T-helper 2 cell treated with Interferon-gamma antibody and Interleukin-4, amounts not matched to agents 100 ng/mL and 5 ng/mL, for 36 hours (primary cell): ENCODE measurements at regions not wholly inside any gene's neighbourhood (a gene's known extent, or its start where the extent isn't known, plus 50 kb on each side); places are given as distances from the start of the nearest gene placed in this dataset.
"Not testable (repeated sequence)": the region's sequence is repeated elsewhere in the genome, so short reads cannot be mapped to it uniquely, and the experiment has no call there.

Source experiments
- intact Hi-C: fragments of 100-400 bp; cut with micrococcal nuclease; formaldehyde crosslinking; loops from one replicate; pipeline ENCODE4 v1.15.1; 2023

DNA sequence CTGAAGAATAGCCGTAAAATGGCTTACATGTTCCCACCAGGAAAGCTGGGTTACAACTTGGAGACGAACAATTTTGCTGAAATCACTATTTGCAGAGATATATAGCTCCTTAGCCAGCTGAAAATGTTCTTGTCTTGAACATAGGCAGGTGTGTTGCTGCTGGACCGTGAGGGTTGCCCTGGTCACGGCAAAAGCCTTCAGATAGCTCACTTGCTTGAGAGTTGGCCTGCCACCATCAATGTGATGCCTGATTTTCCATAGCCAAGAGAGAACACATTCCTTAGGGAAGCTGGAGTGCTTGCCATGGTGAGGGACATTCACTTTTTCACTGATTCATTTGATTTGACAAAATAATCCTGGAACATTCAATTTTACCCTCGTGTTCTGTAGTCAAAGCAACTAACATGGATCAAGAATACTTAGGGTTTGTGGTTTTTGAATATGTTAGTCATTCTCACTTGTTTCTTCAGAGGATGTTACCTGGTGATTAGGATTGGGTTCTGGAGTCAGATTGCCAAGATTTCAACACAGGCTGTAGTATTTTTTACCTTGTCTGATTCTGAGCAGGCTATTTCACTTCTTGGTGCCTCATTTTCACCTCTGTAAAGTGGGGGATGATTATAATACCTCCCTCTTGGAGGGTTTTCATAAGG, 536.9 kb downstream of the RAPGEF2 start:
- intact Hi-C loops, result no loop called here

DNA sequence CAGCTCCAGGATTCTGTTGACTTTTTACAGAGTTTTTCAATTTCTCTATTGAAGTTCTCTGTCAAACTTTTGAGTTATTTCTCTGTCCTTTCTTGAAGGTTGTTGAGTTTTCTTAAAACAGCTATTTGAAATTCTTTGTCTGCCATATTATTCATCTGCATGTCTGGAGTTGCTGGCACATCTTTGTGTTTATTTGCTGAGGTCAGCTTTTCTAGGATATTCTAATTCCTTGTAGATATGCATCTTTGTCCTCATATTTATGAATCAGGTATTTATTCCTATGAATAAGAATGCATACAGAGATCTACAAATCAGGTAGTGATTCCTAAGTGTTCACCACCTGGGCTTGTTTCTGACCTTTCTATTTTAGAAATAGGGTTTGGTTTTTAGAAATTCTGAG, 546.4 kb downstream of the RAPGEF2 start:
- intact Hi-C loops, result no loop called here

DNA sequence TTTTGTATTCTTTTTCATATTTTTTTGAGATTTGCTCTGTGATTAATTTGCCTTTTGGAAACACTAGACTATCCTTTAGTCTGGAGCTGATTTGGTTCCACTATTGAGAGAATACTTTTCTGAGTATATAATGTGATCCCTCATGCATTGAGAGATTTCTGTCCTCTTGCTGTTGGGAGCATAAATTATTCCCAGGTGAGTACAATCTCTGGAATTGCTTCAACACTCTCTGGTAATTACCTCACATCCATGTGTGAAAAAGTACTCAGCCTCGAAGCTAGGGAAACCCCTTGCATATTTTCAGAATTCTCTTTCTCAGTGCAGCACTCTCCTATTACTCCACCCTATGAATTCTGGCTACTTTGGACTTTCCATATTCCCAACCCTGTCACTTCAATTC, 550.0 kb downstream of the RAPGEF2 start:
- intact Hi-C loops, result no loop called here

DNA sequence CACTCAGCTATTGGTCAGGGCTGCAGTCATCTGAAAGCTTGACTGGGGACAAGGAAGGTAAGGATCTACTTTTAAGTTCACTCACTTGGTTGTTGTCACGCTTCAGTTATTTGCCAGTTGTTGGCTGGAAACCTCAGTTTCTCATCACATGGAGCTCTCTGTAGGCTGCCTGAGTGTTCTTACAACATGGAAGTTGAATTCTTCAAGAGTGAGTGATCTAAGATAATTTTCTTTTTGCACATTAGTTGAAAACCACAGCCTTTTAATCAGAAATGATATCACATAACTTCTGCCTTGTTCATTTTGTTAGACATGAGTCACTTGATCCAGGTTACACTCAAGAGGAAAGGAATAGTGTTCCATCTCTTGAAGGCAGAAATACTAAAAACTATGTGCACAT, 552.7 kb downstream of the RAPGEF2 start:
- intact Hi-C loops, result no loop called here

DNA sequence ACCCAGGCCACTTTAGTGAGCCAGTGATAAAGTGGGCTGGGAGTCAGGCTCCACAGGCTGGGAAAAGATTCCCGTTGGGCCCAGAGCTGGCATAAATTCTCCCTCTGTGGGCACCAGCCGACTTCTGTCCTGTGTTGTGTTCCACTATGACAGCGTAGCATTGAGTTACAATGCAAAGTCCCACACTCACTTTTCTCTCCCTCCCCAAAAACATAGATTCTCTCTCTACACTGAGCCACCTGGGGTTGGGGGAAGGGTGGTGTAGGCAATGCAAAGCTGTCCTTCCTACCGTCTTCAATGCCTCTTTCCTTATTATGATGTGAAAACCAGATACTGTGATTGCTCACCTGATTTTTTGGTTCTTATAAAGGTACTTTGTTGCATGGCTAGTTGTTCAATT, 566.2 kb downstream of the RAPGEF2 start:
- intact Hi-C loops, result no loop called here

DNA sequence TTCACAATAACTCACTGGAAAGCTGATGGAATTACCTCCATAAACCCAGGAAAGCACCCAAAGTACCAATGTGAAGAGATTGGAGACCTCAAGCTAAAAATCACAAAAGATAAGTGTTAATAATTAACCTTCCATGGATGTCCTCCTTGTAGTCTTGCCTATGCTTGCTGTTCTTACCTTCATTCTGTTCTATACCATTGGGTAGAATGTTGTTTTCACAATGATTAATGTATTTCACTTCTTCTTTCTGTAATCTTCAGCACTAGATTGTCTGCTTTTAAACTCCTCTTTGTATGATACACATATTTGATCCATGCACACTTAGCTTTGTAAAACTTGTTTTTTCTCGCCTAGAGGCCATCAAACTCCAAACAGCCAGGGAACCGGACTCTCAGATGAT, 570.3 kb downstream of the RAPGEF2 start:
- intact Hi-C loops, result no loop called here

DNA sequence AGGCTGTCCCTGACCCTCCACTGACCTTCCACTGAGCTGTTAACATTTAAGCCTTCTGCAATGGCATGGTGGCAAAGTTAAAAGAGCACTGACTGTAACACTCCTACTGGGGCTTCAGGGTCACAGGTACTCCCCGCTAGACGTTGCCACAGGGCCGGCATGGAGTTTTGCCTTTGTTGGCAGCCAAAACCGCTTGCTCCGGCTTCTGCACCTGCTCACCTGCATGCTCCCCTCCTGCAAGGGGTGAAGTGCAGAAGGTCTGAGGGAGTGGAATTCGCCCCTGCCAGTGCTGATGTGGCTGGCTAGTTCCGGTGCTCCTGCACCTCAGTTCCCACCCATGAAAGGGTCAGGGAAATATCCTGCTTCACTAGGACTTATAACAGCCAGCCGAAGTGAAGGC, 571.4 kb downstream of the RAPGEF2 start:
- intact Hi-C loops, result no loop called here

DNA sequence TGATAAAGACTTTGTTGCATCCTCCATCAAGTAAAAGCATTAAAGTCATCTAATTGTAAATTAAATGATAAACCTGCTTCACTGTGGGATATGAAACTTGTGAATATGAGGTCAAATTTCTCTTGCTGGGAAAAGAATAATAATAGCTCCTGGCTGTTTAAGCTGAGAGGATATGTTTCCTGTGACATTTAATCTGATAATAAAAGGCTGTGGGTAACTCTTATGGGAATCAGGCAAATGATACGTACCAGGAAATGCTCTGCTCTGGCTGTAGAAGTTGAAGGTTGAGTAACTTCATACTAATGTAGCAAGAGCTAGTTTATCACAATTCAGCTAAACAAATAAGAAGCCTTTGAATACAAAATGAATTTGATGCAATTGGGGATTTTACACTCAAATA, 574.6 kb downstream of the RAPGEF2 start:
- intact Hi-C loops, result no loop called here

DNA sequence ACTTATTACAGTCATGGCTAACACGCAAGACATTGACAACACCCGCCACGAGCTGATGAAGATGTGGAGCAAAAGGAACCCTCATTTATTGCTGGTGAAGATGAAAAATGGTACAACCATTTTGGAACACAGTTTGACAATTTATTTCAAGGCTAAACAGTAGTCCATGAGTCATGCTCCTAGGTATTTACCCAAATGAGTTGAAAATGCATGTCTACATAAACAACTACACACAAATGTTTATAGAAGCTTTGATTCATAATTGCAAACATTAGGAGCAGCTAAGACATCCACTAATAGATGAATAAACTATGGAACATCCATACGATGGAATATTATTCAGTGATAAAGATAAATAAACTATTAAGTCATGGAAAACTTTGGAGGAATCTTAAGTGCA, 580.1 kb downstream of the RAPGEF2 start:
- intact Hi-C loops, result no loop called here

DNA sequence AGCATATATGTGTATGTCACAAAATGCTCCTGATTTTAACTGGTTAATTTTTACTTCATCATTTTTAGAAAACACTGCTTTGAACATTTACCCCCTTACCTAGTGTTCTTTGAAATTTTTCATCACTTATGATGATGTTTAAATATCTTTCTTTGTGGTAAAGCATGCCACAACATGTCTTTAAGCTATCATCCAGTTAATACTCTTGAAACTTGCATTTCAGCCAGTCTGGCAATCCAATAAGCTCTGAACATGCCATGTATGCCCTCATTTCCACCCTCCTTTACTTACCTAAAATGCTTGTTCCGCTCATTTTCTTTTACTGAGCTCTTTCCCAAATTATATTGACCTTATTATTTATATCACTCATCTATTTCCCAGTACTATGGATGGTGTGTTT, 581.2 kb downstream of the RAPGEF2 start:
- intact Hi-C loops, result no loop called here

DNA sequence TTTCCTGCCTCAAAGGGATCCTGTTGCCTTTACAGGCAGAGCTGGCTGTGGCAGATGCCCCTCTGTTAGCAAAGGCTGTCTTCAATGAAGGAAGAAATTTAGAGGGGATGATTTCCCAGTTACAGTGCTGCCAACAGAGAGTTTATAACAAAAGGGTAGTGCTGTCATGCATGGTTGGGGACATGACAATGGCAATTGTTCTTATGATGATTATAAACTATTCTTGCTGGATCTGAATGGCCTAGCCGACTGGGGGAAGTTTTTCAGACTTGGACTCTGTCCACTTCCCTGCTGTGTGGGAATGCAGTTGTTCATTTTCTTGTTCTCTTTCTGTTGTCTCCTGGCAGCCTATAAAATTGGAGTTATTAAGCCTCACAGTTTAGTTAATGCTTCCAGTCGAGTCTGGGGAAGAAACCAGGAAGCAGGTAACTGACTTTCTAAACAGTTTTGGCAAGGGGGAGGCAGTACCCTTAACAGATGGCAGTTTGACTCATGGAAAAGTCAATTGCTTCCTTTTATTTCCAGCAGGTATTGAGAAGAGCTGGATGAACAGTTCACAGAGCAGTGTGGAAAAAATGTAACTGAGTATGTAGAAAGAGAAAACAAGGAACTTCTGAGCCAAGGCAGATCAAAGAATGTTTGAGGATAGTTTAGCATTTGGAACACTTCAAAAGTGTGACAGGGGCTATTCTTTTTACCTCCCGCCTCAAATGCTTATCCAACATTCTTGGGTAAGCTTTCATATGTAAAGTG, 582.6 kb downstream of the RAPGEF2 start:
- intact Hi-C loops, result no loop called here

DNA sequence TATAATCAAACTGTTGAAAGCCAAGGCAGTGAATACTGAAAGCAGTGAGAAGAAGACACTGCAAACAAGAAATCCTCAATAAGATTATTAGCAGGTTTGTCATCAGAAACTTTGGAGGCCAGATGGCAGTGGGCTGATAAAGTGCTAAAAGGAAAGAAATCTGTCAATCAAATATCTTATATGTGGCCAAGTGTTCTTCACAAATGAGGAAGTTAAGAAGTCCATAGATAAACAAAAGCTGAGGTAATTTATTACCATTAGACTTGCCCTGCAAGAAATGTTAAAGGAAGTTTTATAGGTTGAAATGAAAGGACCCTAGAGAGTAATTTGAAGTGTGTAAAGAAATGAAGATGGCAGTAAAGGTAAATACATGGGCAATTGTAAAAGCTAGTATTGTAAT, 586.6 kb downstream of the RAPGEF2 start:
- intact Hi-C loops, result no loop called here

DNA sequence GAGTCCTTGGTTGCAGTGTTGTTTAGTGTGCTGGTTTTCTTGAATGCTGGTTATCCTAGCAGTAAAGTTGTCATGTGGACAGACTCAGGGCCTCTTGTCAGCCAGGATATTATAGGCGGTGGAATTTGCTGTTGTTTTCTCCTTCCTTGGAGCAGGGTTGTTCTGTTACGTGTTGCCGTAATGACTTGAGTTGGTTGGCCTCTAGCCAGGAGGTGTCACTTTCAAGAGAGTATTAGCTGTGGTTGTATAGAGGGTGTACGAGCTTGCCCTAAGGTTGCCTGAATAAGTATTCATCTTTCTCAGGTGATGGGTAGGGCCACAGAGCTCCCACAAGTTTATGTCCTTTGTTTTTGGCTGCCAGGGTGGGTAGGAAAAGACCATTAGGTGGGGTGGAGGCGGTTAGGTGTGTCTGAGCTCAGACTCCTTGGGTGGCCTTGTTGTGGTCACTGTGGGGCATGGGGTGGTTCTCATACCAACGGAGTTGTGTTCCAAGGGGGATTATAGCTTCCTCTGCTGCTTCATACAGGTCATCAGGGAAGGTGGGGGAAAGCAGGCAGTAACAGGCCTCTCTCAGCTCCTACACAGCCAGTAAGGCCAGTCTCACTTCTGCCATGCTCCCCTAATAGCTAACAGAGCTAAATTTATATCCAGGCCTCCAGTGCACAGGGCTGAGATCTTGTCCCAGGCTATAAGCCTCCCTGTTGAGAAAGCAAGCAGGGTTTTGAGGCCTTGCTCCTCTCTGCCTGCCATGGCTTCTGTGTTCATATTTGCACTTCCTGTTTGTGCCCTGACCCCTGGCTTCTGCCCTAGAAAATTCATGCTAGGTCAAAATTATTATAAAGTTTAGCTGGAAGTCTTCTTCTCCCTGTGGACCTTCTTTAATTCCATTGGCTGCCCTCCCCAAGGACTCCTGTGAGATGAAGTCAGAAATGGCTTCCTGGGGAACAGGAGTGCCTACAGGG, 594.7 kb downstream of the RAPGEF2 start:
- intact Hi-C loops, result no loop called here

DNA sequence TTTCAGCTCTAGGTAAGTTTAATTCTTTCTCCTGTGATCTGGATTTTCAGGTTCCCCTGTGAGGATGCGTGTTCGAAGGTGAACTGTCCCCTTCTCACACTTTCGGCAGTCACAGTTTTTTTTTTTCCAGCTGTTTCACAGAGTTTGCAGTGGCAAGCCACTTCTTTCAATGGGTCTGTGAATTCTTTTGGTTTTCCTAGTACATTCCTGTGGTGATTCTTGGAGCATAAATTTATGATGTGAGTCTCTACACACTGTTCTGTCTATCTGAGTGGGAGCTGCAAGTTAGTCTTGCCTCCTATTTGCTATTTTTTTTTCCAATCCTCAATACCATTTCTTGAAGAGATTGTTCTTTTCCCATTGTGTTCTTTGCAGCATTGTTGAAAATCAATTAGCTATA, 595.5 kb downstream of the RAPGEF2 start:
- intact Hi-C loops, result no loop called here

DNA sequence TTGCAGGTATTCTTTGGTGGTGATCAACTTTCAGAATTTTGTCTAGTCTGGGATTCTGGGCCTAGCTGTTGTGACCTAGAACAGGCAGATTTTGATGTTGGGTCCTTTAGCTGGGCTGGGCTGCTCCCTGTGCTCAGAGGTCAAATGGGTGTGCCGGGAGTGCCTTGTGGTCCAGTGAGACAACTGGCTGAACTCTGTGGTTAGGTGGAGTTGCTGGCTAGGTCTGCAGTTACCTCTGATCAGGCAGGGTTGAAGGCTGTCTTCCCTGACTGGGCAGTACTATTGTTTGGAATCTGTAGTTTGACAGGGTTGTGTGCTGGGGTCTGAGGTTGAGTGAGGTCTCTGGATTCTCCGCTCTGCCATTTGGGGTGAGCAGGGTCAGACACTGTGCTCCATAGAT, 599.3 kb downstream of the RAPGEF2 start:
- intact Hi-C loops, result no loop called here

DNA sequence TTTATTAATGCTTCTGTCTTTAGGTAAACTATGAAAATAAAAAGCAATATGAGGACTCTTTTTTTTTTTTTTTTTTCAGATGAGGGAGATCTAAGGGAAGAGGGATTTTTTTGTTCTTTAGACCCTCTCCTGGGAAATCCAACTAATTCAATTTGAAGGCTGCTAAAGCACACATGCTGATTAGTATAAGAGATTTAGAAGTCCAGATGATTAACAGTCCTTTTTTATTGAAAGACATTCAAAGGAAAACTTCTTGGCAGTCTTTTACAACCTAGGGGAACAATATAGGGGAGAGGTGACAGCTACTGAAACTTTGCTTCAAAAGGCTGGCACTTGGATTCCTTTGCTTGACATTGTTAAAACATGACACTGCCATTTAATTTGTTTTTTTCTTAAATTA, 602.5 kb downstream of the RAPGEF2 start:
- intact Hi-C loops, result no loop called here

DNA sequence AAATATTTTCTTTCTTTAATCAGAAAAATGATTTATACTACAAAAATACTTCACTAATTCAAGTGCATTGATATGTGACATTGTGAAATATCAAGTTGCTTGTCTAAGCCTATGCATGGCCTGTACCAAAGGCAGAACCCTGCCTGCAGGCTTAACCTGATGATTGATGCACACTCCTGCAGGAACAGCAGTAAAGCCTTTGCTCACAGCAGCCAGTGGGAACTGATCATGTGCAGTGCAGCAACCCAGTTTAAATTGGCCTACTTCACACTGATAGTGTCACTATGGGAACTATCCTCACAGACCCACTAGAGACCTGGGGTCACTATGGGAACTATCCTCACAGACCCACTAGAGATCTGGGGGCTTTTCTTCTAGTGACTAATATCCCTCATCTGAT, 603.8 kb downstream of the RAPGEF2 start:
- intact Hi-C loops, result no loop called here

DNA sequence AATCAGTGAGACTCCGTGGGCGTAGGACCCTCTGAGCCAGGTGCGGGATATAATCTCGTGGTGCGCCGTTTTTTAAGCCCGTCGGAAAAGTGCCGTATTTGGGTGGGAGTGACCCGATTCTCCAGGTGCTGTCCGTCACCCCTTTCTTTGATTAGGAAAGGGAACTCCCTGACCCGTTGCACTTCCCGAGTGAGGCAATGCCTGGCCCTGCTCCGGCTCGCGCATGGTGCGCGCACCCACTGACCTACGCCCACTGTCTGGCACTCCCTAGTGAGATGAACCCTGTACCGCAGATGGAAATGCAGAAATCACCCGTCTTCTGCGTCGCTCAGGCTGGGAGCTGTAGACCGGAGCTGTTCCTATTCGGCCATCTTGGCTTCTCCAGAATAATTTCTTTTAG, 612.3 kb downstream of the RAPGEF2 start:
- intact Hi-C loops, result not testable (repeated sequence)

DNA sequence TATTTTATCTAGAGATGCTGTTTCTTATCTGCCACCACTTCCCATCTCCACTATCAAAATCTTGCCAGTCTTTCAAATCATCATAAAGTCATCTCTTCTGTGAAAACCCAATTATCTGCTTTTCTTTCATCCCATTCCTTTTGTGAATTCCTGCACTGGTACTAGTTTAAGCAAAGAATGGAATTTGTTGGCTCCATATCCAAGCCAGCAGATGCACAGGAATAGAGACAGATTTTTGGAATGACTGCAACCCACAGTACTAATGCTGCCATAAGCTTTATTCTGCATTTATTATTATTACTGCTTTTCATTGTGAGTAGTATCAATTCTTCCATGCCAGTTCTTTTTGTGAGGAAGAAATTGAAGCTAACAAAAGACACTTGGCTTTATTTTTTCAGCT, 616.7 kb downstream of the RAPGEF2 start:
- intact Hi-C loops, result no loop called here

DNA sequence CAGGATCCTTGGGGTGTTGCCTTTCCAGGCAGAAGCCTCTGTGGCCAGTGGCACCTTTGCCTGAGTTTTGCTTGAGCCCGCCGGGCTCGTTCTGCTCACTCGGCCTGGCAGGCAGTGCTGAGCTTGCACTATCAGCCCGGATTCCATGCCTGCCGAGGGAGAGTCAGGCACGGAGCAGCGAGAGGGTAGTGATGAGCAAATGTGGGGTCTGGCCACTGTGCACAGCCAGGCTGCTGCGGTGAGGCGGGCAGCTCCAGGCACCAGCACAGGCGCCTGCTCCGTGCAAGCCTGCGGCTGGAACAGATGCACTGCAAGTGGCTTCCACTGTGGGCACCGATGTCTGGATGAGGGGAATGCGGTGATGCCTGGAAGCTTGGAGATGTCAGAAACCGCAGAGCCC, 619.2 kb downstream of the RAPGEF2 start:
- intact Hi-C loops, result no loop called here

DNA sequence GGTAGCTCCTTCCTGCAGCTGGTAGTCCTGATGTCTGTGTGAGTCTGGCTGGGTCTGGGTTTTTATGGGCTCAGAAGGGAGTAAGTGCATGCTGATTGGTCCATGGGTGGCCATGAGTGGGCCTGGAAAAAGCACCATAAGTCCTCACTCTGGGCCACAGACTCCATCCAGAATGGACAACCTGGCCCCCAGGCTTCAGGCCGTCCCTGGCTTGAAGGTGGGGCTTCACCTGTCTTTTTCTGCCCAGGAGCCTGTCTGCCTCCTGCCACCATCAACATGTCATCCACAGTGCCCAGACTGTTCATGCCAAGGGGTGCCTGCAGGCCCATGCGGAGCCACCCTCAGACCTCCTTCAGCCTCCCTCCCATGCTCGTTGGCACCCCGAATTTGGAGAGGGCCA, 620.0 kb downstream of the RAPGEF2 start:
- intact Hi-C loops, result no loop called here

DNA sequence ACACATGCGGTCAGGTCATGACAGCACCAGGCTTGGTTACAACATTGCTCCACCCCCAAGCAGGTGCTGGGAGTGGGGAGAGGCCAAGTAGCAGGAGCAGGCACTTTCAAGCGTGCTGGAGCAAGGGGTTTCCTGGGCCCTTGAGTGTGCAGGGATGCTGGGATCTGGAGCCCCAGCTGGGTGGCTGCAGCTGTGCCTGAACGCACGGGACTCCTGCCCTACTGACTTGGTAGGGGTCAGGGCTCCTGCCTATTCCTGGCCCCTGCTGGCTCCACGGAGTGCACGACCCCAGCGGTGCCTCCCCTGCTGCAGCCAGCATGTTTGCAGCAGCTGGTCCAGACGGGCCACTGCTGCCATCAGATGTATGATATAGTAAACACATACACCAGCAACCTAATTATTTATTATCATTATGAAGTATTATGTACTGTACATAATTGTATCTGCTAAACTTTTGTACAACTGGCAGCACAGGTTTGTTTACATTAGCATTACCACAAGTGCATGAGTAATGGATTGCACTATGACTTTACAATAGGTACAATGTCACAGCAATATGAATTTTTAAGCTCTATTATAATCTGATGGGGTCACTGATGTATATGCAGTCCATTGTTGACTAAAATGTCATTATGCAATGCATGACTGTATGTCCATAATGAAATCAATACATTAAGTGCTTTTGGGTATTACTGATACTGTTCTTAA, 620.6 kb downstream of the RAPGEF2 start:
- intact Hi-C loops, result no loop called here
